Brain microvascular endothelial cell (primary cell): ENCODE measurements at regions not wholly inside any gene's neighbourhood (a gene's known extent, or its start where the extent isn't known, plus 50 kb on each side); places are given as distances from the start of the nearest gene placed in this dataset.

Experiments
- DNase-seq: peaks from one replicate; pipeline ENCODE4 v3.0.0-alpha.2; 2020
- H3K27ac ChIP-seq: fragments of 250-450 bp; sonication (Bioruptor Pico); 2 replicates; pipeline ENCODE4 v1.5.1; 2020; ENCODE audit warnings: mild to moderate bottlenecking, moderate library complexity
- H3K27me3 ChIP-seq: fragments of 250-450 bp; sonication (Bioruptor Pico); replicated peaks from 2 replicates; pipeline ENCODE4 v1.5.1; 2020; ENCODE audit warnings: mild to moderate bottlenecking
- H3K36me3 ChIP-seq: fragments of 250-450 bp; sonication (Bioruptor Pico); replicated peaks from 2 replicates; pipeline ENCODE4 v1.5.1; 2020; ENCODE audit warnings: mild to moderate bottlenecking
- H3K4me3 ChIP-seq: 2 replicates; pipeline ENCODE4 v1.5.1; 2011; ENCODE audit warnings: low read depth, mild to moderate bottlenecking, control low read depth, low read length, moderate library complexity
- CTCF ChIP-seq: IDR thresholded peaks from 2 replicates; pipeline ENCODE4 v1.5.1; 2011; ENCODE audit warnings: low read depth, mild to moderate bottlenecking, moderate library complexity, low read length, control low read depth, inconsistent platforms; ENCODE audit errors: missing control alignments
- in situ Hi-C: cut with HindIII; loops from 2 replicates; pipeline ENCODE4 v1.10.0; 2017; ENCODE audit warnings: low sequenced_read_pairs, low pct_ligation_motif_present

GRCh38 chr13:34076943-34077703, 259.2 kb downstream of the RFC3 start:
- in situ Hi-C loops: no loop called here
- H3K27me3 ChIP-seq: no peaks in the 10 kb centered on the region
- H3K27ac ChIP-seq: no peak overlapping the region
- peak; percentile 41 for DNase-seq
- no peak overlapping the region for H3K4me3 ChIP-seq
- H3K36me3 ChIP-seq: no peaks in the 10 kb centered on the region
- peak; percentile 44 for TF ChIP-seq CTCF

GRCh38 chr13:34078334-34078999, 260.5 kb downstream of the RFC3 start:
- no peak for TF ChIP-seq CTCF
- no peaks in the 10 kb centered on the region for H3K36me3 ChIP-seq
- H3K27ac ChIP-seq: no peak overlapping the region
- no peak for DNase-seq
- H3K27me3 ChIP-seq: no peaks in the 10 kb centered on the region
- in situ Hi-C loops: no loop called here
- no peak overlapping the region for H3K4me3 ChIP-seq

GRCh38 chr13:34085204-34085603, 267.3 kb downstream of the RFC3 start:
- no peak for TF ChIP-seq CTCF
- DNase-seq: no peak
- Histone ChIP-seq H3K4me3 (no peak overlapping the region), H3K27ac (no peak overlapping the region), H3K36me3 (no peaks in the 10 kb centered on the region), H3K27me3 (no peaks in the 10 kb centered on the region)
- in situ Hi-C loops: no loop called here

GRCh38 chr13:34086281-34086680, 268.3 kb downstream of the RFC3 start:
- DNase-seq: no peak
- in situ Hi-C loops: no loop called here
- no peak overlapping the region for H3K27ac ChIP-seq

GRCh38 chr13:34087791-34088190, 269.8 kb downstream of the RFC3 start:
- no peak for TF ChIP-seq CTCF
- no peak for DNase-seq
- H3K4me3 ChIP-seq: no peak overlapping the region
- in situ Hi-C loops: no loop called here
- no peaks in the 10 kb centered on the region for H3K27me3 ChIP-seq
- no peaks in the 10 kb centered on the region for H3K36me3 ChIP-seq
- H3K27ac ChIP-seq: no peak overlapping the region

More at GRCh38 chr13:34086281-34086680, 268.3 kb downstream of the RFC3 start:
- no peaks in the 10 kb centered on the region for H3K36me3 ChIP-seq
- TF ChIP-seq CTCF: no peak
- no peaks in the 10 kb centered on the region for H3K27me3 ChIP-seq
- H3K4me3 ChIP-seq: no peak overlapping the region
